Duodenal mucosa (tissue), 2 donors: ENCODE measurements at regions not wholly inside any gene's neighbourhood (a gene's known extent, or its start where the extent isn't known, plus 50 kb on each side); places are given as distances from the start of the nearest gene placed in this dataset.

Experiments used
- H3K27ac ChIP-seq: one replicate; pipeline ENCODE4 v1.7.0; 2013; ENCODE audit warnings: low read depth, low read length
- H3K27me3 ChIP-seq, 2 donors: one replicate each; pipeline ENCODE4 v1.7.0; 2013; ENCODE audit warnings: low read length in 2 of 2, control low read depth in 1 of 2; ENCODE audit not compliant: insufficient read depth in 2 of 2, control insufficient read depth in 1 of 2
- H3K36me3 ChIP-seq, 2 donors: one replicate each; pipeline ENCODE4 v1.7.0; 2013; ENCODE audit warnings: low read length in 2 of 2, control low read depth in 1 of 2; ENCODE audit not compliant: insufficient read depth in 2 of 2, control insufficient read depth in 1 of 2
- H3K4me1 ChIP-seq, 2 donors: one replicate each; pipeline ENCODE4 v1.7.0; 2013; ENCODE audit warnings: low read length in 2 of 2, control low read depth in 1 of 2; ENCODE audit not compliant: insufficient read depth in 2 of 2, control insufficient read depth in 1 of 2
- H3K4me3 ChIP-seq, 2 donors: one replicate each; pipeline ENCODE4 v1.7.0; 2013; ENCODE audit warnings: low read length in 2 of 2, low read depth in 1 of 2
- H3K9ac ChIP-seq, 2 donors: one replicate each; pipeline ENCODE4 v1.7.0; 2013; ENCODE audit warnings: low read length in 2 of 2, low read depth in 1 of 2
- H3K9me3 ChIP-seq, 2 donors: one replicate each; pipeline ENCODE4 v1.7.0; 2013; ENCODE audit warnings: low read length in 2 of 2, control low read depth in 1 of 2; ENCODE audit not compliant: control insufficient read depth in 1 of 2

DNA sequence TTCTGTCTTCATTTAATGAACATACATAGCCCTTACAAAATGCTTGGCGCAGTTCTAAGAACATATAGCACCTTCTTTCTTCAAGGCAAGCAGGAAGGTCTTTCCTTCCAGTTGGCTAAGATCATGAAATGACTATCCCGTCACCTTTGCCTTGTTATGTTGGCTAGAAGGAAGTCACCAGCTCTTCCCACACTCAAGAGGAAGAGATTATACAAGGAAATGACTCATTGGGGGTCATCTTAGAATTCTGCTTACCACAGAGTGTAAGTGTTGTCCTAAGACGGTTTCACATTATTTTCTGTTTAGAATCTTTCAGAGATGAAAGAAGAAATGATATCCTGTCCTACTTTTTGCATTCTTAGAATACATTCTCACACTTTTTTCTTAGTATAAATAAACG lies 808.0 kb upstream of the LUZP2 start:
- no peak overlapping the region for H3K4me3 ChIP-seq
- no peaks in the 10 kb centered on the region for H3K27me3 ChIP-seq
- no peak overlapping the region for H3K27ac ChIP-seq
- no peaks in the 10 kb centered on the region for H3K36me3 ChIP-seq
- H3K4me1 ChIP-seq, result no peaks in the 10 kb centered on the region
- H3K9ac ChIP-seq, result no peak overlapping the region
- H3K9me3 ChIP-seq, result no peaks in the 10 kb centered on the region

DNA sequence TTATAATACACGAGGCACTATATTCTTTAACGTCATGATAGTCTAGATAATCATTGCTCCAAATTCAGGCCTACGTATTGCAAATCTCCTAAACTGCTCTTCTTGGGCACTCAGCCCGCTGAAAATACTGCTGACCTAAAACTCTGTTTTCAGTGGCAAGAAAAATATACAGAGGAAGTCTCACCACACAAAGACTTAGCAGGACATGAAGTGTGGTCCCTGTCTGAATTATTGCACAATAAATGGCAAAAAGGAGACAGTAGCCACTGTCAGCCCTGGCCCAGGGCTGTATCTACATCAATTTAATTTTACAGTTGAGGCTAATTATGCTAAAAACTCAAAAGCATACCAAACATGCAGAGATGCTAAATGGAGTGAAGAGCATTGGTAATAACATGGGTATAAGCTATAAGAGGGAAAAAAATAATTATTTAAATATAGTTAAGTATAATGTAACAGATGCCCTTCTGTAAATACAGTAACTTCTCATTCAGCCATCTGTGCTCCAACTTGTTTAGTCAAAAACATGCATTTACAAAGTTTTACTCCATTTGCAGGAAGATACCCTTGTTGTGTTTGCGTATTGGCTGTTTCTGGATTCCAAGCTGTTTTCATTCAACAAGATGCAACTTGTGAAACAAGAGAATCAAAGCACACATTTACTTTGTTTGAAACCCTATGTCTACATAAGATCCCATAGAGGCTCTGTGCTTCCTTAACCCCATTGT lies 800.0 kb upstream of the LUZP2 start:
- H3K4me3 ChIP-seq, result no peak overlapping the region
- no peaks in the 10 kb centered on the region for H3K9me3 ChIP-seq
- H3K27ac ChIP-seq, result no peak overlapping the region
- no peaks in the 10 kb centered on the region for H3K4me1 ChIP-seq
- H3K27me3 ChIP-seq, result no peaks in the 10 kb centered on the region
- H3K9ac ChIP-seq, result no peak overlapping the region
- H3K36me3 ChIP-seq, result no peaks in the 10 kb centered on the region

DNA sequence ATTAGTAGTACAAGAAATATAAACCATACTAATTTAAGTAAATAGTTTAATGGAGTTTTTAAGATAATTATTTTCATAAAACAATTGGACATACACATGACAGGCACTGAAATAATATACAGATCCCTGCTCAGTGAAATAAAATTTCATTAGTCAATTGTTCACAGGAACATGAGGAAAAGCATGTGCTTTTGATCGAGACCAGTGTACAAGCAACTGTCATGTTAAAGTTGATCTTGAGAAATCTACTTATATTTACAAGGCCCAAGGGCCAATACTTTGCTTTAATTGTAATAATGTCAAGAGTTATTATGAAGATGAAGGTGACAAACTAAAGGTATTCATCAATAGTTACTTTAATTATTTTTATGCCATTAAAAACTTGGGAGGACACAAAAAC lies 792.7 kb upstream of the LUZP2 start:
- no peaks in the 10 kb centered on the region for H3K4me1 ChIP-seq
- no peak overlapping the region for H3K4me3 ChIP-seq
- no peaks in the 10 kb centered on the region for H3K9me3 ChIP-seq
- no peaks in the 10 kb centered on the region for H3K36me3 ChIP-seq
- no peak overlapping the region for H3K27ac ChIP-seq
- no peaks in the 10 kb centered on the region for H3K27me3 ChIP-seq
- no peak overlapping the region for H3K9ac ChIP-seq

- no peak overlapping the region for H3K9ac ChIP-seq
- H3K27ac ChIP-seq, result no peak overlapping the region
- no peaks in the 10 kb centered on the region for H3K9me3 ChIP-seq
- no peaks in the 10 kb centered on the region for H3K4me1 ChIP-seq
- no peaks in the 10 kb centered on the region for H3K27me3 ChIP-seq
- no peaks in the 10 kb centered on the region for H3K36me3 ChIP-seq
- no peak overlapping the region for H3K4me3 ChIP-seq
These were observed 784.9 kb upstream of the LUZP2 start for GRCh38 chr11:23711981-23712380.

GRCh38 chr11:23719016-23719415 lies 777.8 kb upstream of the LUZP2 start:
- H3K27ac ChIP-seq, result no peak overlapping the region
- no peak overlapping the region for H3K4me3 ChIP-seq
- no peaks in the 10 kb centered on the region for H3K9me3 ChIP-seq
- no peak overlapping the region for H3K9ac ChIP-seq
- no peaks in the 10 kb centered on the region for H3K4me1 ChIP-seq
- no peaks in the 10 kb centered on the region for H3K27me3 ChIP-seq
- H3K36me3 ChIP-seq, result no peaks in the 10 kb centered on the region

GRCh38 chr11:23723861-23724260 lies 773.0 kb upstream of the LUZP2 start:
- Histone ChIP-seq H3K9ac (no peak overlapping the region), H3K4me3 (no peak overlapping the region), H3K27ac (no peak overlapping the region), H3K4me1 (no peaks in the 10 kb centered on the region), H3K27me3 (no peaks in the 10 kb centered on the region), H3K36me3 (no peaks in the 10 kb centered on the region), H3K9me3 (no peaks in the 10 kb centered on the region)

DNA sequence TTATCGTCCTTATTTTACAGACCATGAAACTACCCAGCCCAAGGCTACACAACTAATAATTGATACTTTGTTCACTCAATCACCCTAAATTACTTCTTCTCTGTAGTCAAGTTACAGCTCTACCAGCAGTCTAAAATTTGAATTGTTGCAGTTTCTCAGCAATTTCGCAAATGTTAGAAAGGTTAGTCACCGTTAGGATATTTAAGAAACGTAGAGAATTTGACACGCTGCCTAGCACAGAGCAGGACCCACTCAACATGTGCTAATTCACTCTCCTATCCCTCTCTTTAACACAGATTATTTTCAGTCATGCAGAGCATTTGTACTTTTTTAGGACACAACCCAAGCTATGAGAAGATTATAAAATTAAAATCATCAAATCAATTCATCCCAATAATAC lies 771.1 kb upstream of the LUZP2 start:
- no peaks in the 10 kb centered on the region for H3K4me1 ChIP-seq
- no peaks in the 10 kb centered on the region for H3K9me3 ChIP-seq
- no peak overlapping the region for H3K27ac ChIP-seq
- no peaks in the 10 kb centered on the region for H3K27me3 ChIP-seq
- no peak overlapping the region for H3K4me3 ChIP-seq
- no peaks in the 10 kb centered on the region for H3K36me3 ChIP-seq
- H3K9ac ChIP-seq, result no peak overlapping the region

- no peak overlapping the region for H3K9ac ChIP-seq
- H3K4me3 ChIP-seq, result no peak overlapping the region
- no peaks in the 10 kb centered on the region for H3K27me3 ChIP-seq
- no peak overlapping the region for H3K27ac ChIP-seq
- H3K4me1 ChIP-seq, result no peaks in the 10 kb centered on the region
- no peaks in the 10 kb centered on the region for H3K9me3 ChIP-seq
- H3K36me3 ChIP-seq, result no peaks in the 10 kb centered on the region
These were observed 769.5 kb upstream of the LUZP2 start for GRCh38 chr11:23727387-23727786.

GRCh38 chr11:23727794-23728193 lies 769.1 kb upstream of the LUZP2 start:
- no peak overlapping the region for H3K9ac ChIP-seq
- no peaks in the 10 kb centered on the region for H3K36me3 ChIP-seq
- H3K4me3 ChIP-seq, result no peak overlapping the region
- H3K4me1 ChIP-seq, result no peaks in the 10 kb centered on the region
- no peak overlapping the region for H3K27ac ChIP-seq
- no peaks in the 10 kb centered on the region for H3K9me3 ChIP-seq
- no peaks in the 10 kb centered on the region for H3K27me3 ChIP-seq

DNA sequence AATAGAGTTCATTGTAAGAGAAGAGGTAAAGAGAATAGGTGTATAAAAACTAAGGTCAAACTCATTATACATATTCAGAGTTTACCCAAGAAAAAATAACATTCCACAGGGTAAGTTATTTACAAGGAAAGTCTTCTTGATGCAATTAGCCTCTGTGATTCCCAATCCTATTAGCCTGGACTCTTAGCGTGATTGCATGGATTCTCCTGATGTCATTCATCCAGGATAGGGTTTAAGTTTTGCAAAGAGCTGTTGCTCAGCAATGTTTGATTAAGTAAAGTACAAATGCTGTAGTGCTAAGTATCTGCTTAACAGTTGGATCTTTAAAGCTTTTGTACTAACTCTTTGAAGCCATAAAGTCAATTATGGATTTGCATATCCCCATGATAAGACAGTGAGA lies 767.8 kb upstream of the LUZP2 start:
- Histone ChIP-seq H3K9me3 (no peaks in the 10 kb centered on the region), H3K27ac (no peak overlapping the region), H3K36me3 (no peaks in the 10 kb centered on the region), H3K9ac (no peak overlapping the region), H3K4me3 (no peak overlapping the region), H3K27me3 (no peaks in the 10 kb centered on the region), H3K4me1 (no peaks in the 10 kb centered on the region)
